Neural progenitor cell (in vitro differentiated cells): ENCODE measurements at regions not wholly inside any gene's neighbourhood (a gene's known extent, or its start where the extent isn't known, plus 50 kb on each side); places are given as distances from the start of the nearest gene placed in this dataset.
A peak's percentile ranks its signal among the peaks of the same experiment; 100 is the strongest.

ENCODE experiments used
- DNase-seq: peaks from one replicate; pipeline ENCODE4 v3.0.0-alpha.2; 2016; ENCODE audit warnings: low spot score
- H2AFZ ChIP-seq: fragments of 200-600 bp; sonication (generic); replicated peaks from 2 replicates; pipeline ENCODE4 v1.6.1; 2016; ENCODE audit warnings: antibody characterized with exemption
- H3F3A ChIP-seq: fragments of 200-600 bp; sonication (generic); 2 replicates; pipeline ENCODE4 v1.6.1; 2016; ENCODE audit warnings: antibody characterized with exemption, low read depth
- H3K27ac ChIP-seq: fragments of 200-600 bp; sonication (generic); 2 replicates; pipeline ENCODE4 v1.5.1; 2016; ENCODE audit warnings: mild to moderate bottlenecking
- H3K27me3 ChIP-seq: fragments of 200-600 bp; sonication (generic); 2 replicates; pipeline ENCODE4 v1.6.1; 2016; ENCODE audit warnings: mild to moderate bottlenecking, moderate library complexity
- H3K36me3 ChIP-seq: fragments of 200-600 bp; sonication (generic); 2 replicates; pipeline ENCODE4 v1.5.1; 2016
- H3K4me1 ChIP-seq: fragments of 200-600 bp; sonication (generic); 2 replicates; pipeline ENCODE4 v1.6.1; 2016; ENCODE audit warnings: mixed run types
- H3K4me2 ChIP-seq: fragments of 200-600 bp; sonication (generic); 2 replicates; pipeline ENCODE4 v1.6.1; 2016
- H3K4me3 ChIP-seq: fragments of 200-600 bp; sonication (generic); 2 replicates; pipeline ENCODE4 v1.5.1; 2016
- H3K79me2 ChIP-seq: fragments of 200-600 bp; sonication (generic); 2 replicates; pipeline ENCODE4 v1.6.1; 2016; ENCODE audit warnings: low read depth
- H3K9ac ChIP-seq: fragments of 200-600 bp; sonication (generic); 2 replicates; pipeline ENCODE4 v1.6.1; 2016
- H3K9me3 ChIP-seq: fragments of 200-600 bp; sonication (generic); 2 replicates; pipeline ENCODE4 v1.5.1; 2016; ENCODE audit warnings: low read depth
- H4K20me1 ChIP-seq: fragments of 200-600 bp; sonication (generic); 2 replicates; pipeline ENCODE4 v1.6.1; 2016; ENCODE audit warnings: low read depth
- H3K27ac Mint-ChIP-seq: 3 replicates; pipeline ENCODE4 v1.8.0; 2021; ENCODE audit warnings: mixed read lengths
- H3K27me3 Mint-ChIP-seq: 2 replicates; pipeline ENCODE4 v1.8.0; 2022; ENCODE audit warnings: low read depth, mild to moderate bottlenecking, inconsistent platforms, moderate library complexity, mixed read lengths; ENCODE audit not compliant: insufficient read depth
- H3K36me3 Mint-ChIP-seq: 3 replicates; pipeline ENCODE4 v1.8.0; 2021; ENCODE audit warnings: mixed read lengths
- H3K4me1 Mint-ChIP-seq: 3 replicates; pipeline ENCODE4 v1.8.0; 2021; ENCODE audit warnings: mixed read lengths
- H3K4me3 Mint-ChIP-seq: 3 replicates; pipeline ENCODE4 v1.8.0; 2021; ENCODE audit warnings: mild to moderate bottlenecking, moderate library complexity, mixed read lengths
- H3K9me3 Mint-ChIP-seq: 3 replicates; pipeline ENCODE4 v1.8.0; 2020; ENCODE audit warnings: mixed read lengths
- EZH2 ChIP-seq: fragments of 200-600 bp; sonication (generic); IDR thresholded peaks from 2 replicates; pipeline ENCODE4 v1.6.1; 2017; ENCODE audit warnings: antibody characterized with exemption, mild to moderate bottlenecking, moderate library complexity
- EZH2phosphoT487 ChIP-seq: fragments of 200-600 bp; sonication (generic); IDR thresholded peaks from 2 replicates; pipeline ENCODE4 v1.6.1; 2017; ENCODE audit warnings: antibody characterized with exemption
- TF ChIP-seq, protein P1 (sequence below): fragments of 200-600 bp; sonication (generic); IDR thresholded peaks from 2 replicates; pipeline ENCODE4 v1.5.1; 2017; ENCODE audit warnings: antibody characterized with exemption, mild to moderate bottlenecking

DNA sequence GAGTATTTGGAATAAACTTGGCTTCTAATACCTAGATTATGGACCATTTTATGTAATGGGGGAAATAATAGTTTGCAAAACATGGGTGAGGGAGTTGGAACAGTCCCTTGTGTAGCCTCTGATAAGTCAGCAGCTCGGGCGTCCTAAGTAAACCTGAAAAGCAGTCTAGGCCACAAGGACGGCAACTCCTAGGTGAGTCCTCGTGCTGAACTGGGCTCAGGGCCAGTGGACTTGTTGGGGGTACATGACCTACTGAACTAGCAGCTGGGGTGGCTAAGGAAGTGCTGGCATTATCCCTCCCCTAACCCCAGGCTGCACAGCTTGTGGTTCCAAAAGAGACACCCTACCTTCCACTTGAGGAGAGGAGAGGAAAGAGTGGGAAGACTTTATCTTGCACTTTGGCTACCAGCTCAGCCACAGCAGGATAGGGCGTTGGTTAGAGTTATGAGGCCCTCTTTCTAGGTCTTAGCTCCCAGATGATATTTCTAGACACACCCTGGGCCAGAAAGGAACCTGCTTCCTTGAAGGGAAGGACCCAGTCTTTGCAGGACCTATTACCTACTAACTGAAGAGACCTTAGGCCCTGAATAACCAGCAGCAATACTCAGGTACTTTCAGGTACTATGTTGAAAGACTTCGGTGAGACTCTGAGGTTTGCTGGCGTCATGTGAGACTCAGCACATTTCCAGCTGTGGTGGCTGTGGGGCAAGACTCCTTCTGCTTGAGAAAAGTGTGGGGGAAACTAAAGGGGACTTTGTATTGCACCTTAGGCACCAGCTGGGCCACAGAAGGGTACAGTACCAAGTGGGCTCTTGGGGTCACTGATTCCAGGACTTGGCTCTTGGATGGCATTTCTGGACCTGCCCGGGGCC lies 71.0 kb downstream of the AQP4 start:
- TF ChIP-seq EZH2, result no peak
- TF ChIP-seq, protein P1, sequence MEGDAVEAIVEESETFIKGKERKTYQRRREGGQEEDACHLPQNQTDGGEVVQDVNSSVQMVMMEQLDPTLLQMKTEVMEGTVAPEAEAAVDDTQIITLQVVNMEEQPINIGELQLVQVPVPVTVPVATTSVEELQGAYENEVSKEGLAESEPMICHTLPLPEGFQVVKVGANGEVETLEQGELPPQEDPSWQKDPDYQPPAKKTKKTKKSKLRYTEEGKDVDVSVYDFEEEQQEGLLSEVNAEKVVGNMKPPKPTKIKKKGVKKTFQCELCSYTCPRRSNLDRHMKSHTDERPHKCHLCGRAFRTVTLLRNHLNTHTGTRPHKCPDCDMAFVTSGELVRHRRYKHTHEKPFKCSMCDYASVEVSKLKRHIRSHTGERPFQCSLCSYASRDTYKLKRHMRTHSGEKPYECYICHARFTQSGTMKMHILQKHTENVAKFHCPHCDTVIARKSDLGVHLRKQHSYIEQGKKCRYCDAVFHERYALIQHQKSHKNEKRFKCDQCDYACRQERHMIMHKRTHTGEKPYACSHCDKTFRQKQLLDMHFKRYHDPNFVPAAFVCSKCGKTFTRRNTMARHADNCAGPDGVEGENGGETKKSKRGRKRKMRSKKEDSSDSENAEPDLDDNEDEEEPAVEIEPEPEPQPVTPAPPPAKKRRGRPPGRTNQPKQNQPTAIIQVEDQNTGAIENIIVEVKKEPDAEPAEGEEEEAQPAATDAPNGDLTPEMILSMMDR, result no peak
- no peak for TF ChIP-seq EZH2phosphoT487
- H2AFZ ChIP-seq, result no peak overlapping the region
- peaks cover 31% of the 10 kb centered on the region for H3K4me1 Mint-ChIP-seq
- no peaks in the 10 kb centered on the region for H3K27me3 Mint-ChIP-seq
- H3K36me3 Mint-ChIP-seq, result no peaks in the 10 kb centered on the region
- no peaks in the 10 kb centered on the region for H3K36me3 ChIP-seq
- H3K4me3 ChIP-seq, result no peak overlapping the region
- H3K27ac ChIP-seq, result no peak overlapping the region
- peak overlapping the region; percentile 67 for H3K27ac Mint-ChIP-seq
- H3K79me2 ChIP-seq, result no peaks in the 10 kb centered on the region
- no peak overlapping the region for H3K4me2 ChIP-seq
- H3F3A ChIP-seq, result no peaks in the 10 kb centered on the region
- no peak overlapping the region for H3K4me3 Mint-ChIP-seq
- H3K9me3 ChIP-seq, result no peaks in the 10 kb centered on the region
- H3K9me3 Mint-ChIP-seq, result peaks cover 22% of the 10 kb centered on the region
- H3K4me1 ChIP-seq, result no peaks in the 10 kb centered on the region
- no peaks in the 10 kb centered on the region for H4K20me1 ChIP-seq
- no peak for DNase-seq
- no peak overlapping the region for H3K9ac ChIP-seq
- H3K27me3 ChIP-seq, result no peaks in the 10 kb centered on the region

DNA sequence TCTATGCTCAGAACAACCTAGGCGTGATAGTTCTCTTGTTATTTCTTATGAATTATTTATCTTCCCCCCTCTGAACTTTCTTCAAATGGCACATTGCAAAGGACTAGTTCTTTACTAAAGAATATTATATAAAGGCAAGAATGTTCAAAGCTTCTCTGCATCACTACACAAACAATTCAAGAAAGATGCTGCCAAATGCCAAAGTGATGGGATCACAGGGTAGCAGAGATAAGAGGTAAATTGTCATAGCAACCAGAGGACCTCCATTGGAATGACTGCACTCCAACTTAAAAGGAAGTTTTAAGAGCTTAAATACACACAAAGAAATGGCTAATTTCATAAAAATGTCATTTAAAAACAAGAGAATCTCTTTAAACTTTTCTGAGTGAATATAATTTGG lies 72.8 kb downstream of the AQP4 start:
- no peaks in the 10 kb centered on the region for H4K20me1 ChIP-seq
- no peak overlapping the region for H3K9ac ChIP-seq
- H3K27me3 Mint-ChIP-seq, result no peaks in the 10 kb centered on the region
- H3K4me3 Mint-ChIP-seq, result peak overlapping the region; percentile 28
- no peaks in the 10 kb centered on the region for H3K36me3 ChIP-seq
- H3K4me1 Mint-ChIP-seq, result peaks cover 32% of the 10 kb centered on the region
- H3K27me3 ChIP-seq, result no peaks in the 10 kb centered on the region
- no peaks in the 10 kb centered on the region for H3K79me2 ChIP-seq
- no peaks in the 10 kb centered on the region for H3K36me3 Mint-ChIP-seq
- DNase-seq, result no peak
- TF ChIP-seq, protein P1, result no peak
- TF ChIP-seq EZH2, result no peak
- no peak for TF ChIP-seq EZH2phosphoT487
- H3K27ac ChIP-seq, result no peak overlapping the region
- H3K4me1 ChIP-seq, result no peaks in the 10 kb centered on the region
- H3K4me3 ChIP-seq, result no peak overlapping the region
- no peaks in the 10 kb centered on the region for H3K9me3 ChIP-seq
- peak overlapping the region; percentile 87 for H3K27ac Mint-ChIP-seq
- no peak overlapping the region for H3K4me2 ChIP-seq
- H3K9me3 Mint-ChIP-seq, result peaks cover 13% of the 10 kb centered on the region
- H3F3A ChIP-seq, result no peaks in the 10 kb centered on the region
- no peak overlapping the region for H2AFZ ChIP-seq

- Histone ChIP-seq H3K27me3 (no peaks in the 10 kb centered on the region), H3K27ac (no peak overlapping the region), H3K9me3 (no peaks in the 10 kb centered on the region), H3F3A (no peaks in the 10 kb centered on the region), H3K4me1 (no peaks in the 10 kb centered on the region), H3K9ac (no peak overlapping the region), H3K4me3 (no peak overlapping the region), H3K4me2 (no peak overlapping the region), H2AFZ (peak overlapping the region; percentile 26), H3K36me3 (no peaks in the 10 kb centered on the region), H3K79me2 (no peaks in the 10 kb centered on the region), H4K20me1 (no peaks in the 10 kb centered on the region)
- peaks cover 7% of the 10 kb centered on the region for H3K9me3 Mint-ChIP-seq
- H3K36me3 Mint-ChIP-seq, result no peaks in the 10 kb centered on the region
- peaks cover 29% of the 10 kb centered on the region for H3K4me1 Mint-ChIP-seq
- TF ChIP-seq, protein P1, result no peak
- TF ChIP-seq EZH2 (no peak), EZH2phosphoT487 (no peak)
- H3K27me3 Mint-ChIP-seq, result no peaks in the 10 kb centered on the region
- peak overlapping the region; percentile 94 for H3K27ac Mint-ChIP-seq
- no peak overlapping the region for H3K4me3 Mint-ChIP-seq
- DNase-seq, result no peak
Measured at GRCh38 chr18:26791676-26792075, 73.8 kb downstream of the AQP4 start.
